Ishikawa (cell line): ENCODE measurements at regions not wholly inside any gene's neighbourhood (a gene's known extent, or its start where the extent isn't known, plus 50 kb on each side); places are given as distances from the start of the nearest gene placed in this dataset.

Experiments
- CEBPB ChIP-seq: IDR thresholded peaks from 2 replicates; pipeline ENCODE4 v1.6.1; 2012
- CREB1 ChIP-seq: IDR thresholded peaks from 2 replicates; pipeline ENCODE4 v1.6.1; 2012; ENCODE audit warnings: low read depth
- EGR1 ChIP-seq: IDR thresholded peaks from 2 replicates; pipeline ENCODE4 v1.6.1; 2012
- EP300 ChIP-seq: IDR thresholded peaks from 2 replicates; pipeline ENCODE4 v1.6.1; 2012; ENCODE audit warnings: borderline replicate concordance
- FOXM1 ChIP-seq: IDR thresholded peaks from 2 replicates; pipeline ENCODE4 v1.6.1; 2012; ENCODE audit warnings: low read depth, borderline replicate concordance
- NFIC ChIP-seq: IDR thresholded peaks from 2 replicates; pipeline ENCODE4 v1.6.1; 2012
- RAD21 ChIP-seq: IDR thresholded peaks from 2 replicates; pipeline ENCODE4 v1.6.1; 2012; ENCODE audit warnings: low read depth
- REST ChIP-seq: IDR thresholded peaks from 2 replicates; pipeline ENCODE4 v1.6.1; 2012; ENCODE audit warnings: low read depth, mild to moderate bottlenecking
- TAF1 ChIP-seq: IDR thresholded peaks from 2 replicates; pipeline ENCODE4 v1.6.1; 2012; ENCODE audit warnings: low read depth, mild to moderate bottlenecking
- TCF12 ChIP-seq: IDR thresholded peaks from 2 replicates; pipeline ENCODE4 v1.6.1; 2012; ENCODE audit warnings: low read depth
- TEAD4 ChIP-seq: IDR thresholded peaks from 2 replicates; pipeline ENCODE4 v1.6.1; 2012
- USF1 ChIP-seq: IDR thresholded peaks from 2 replicates; pipeline ENCODE4 v1.6.1; 2012
- YY1 ChIP-seq: IDR thresholded peaks from 2 replicates; pipeline ENCODE4 v1.6.1; 2012; ENCODE audit warnings: low read depth
- ZBTB7A ChIP-seq: IDR thresholded peaks from 2 replicates; pipeline ENCODE4 v1.6.1; 2012; ENCODE audit warnings: low read depth
- TF ChIP-seq, protein P1 (sequence below): IDR thresholded peaks from 2 replicates; pipeline ENCODE4 v1.6.1; 2012

DNA sequence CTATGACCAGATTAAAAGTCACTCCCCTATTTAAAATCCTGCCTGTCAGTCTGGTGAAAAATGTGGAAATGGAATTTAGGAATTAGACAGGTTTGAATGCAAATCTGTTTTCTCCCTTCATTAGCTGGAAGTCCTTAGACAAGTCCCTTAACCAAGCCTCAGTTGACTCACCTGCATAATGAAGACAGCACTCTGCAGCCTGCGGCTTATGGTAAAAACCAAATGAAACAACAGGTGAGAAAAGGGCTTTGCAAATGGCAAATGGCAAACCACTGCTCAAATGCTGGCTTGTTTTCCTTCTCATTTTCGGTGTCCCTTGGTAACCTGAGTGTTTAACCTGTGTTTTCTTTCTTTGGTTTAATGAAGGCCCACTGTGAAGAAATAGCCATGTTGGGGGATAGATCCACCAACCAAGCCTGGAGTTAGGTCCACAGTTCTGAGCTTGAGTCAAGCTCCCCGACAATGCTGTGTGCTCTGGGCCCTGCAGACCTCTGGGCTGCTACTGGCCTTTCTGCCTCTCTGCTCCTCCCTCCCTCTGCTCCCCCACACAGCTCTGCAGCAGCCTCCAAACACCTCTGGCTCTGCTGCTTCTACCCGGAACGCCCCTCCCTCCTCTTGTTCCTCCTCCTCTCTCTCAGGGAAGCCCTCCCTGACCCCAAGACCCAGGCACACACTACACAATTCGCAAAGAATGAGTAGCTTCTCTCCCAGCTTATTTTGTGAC is 641.8 kb downstream of the MATN1 start:
- TF ChIP-seq TAF1 (no peak), CEBPB (no peak), FOXM1 (no peak), CREB1 (no peak), USF1 (no peak), ZBTB7A (no peak), RAD21 (no peak), REST (no peak), TEAD4 (no peak), EGR1 (no peak), EP300 (no peak), NFIC (no peak), TCF12 (no peak), YY1 (no peak)
- TF ChIP-seq, protein P1, sequence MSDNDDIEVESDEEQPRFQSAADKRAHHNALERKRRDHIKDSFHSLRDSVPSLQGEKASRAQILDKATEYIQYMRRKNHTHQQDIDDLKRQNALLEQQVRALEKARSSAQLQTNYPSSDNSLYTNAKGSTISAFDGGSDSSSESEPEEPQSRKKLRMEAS: no peak

- TF ChIP-seq USF1: no peak
- TF ChIP-seq YY1: no peak
- TF ChIP-seq CREB1: no peak
- TF ChIP-seq TCF12: no peak
- TF ChIP-seq, protein P1: no peak
- TF ChIP-seq RAD21: no peak
- TF ChIP-seq FOXM1: no peak
- TF ChIP-seq TAF1: no peak
- no peak for TF ChIP-seq NFIC
- TF ChIP-seq TEAD4: no peak
- no peak for TF ChIP-seq EP300
- no peak for TF ChIP-seq CEBPB
- TF ChIP-seq EGR1: no peak
- no peak for TF ChIP-seq ZBTB7A
- no peak for TF ChIP-seq REST
Observed at GRCh38 chr1:30068787-30069472, 654.5 kb downstream of the MATN1 start.

- TF ChIP-seq TEAD4 (no peak), CEBPB (no peak), TAF1 (no peak), CREB1 (no peak), YY1 (no peak), FOXM1 (no peak), ZBTB7A (no peak), REST (no peak), TCF12 (no peak), EGR1 (no peak), USF1 (no peak), RAD21 (no peak), NFIC (no peak), EP300 (no peak)
- TF ChIP-seq, protein P1: no peak
Observed at GRCh38 chr1:30064547-30064946, 658.8 kb downstream of the MATN1 start.
